DMS114 treated with DMSO at 0.1 percent for 48 hours (cell line): ENCODE measurements at regions not wholly inside any gene's neighbourhood (a gene's known extent, or its start where the extent isn't known, plus 50 kb on each side); places are given as distances from the start of the nearest gene placed in this dataset.

Experiments
- DNase-seq: peaks from one replicate; lab custom pipeline; 2025; ENCODE audit not compliant: unreplicated experiment; lab: John Stamatoyannopoulos, UW

- no peak for DNase-seq
These were observed 84.7 kb upstream of the FLRT2 start for GRCh38 chr14:85445151-85445795.

GRCh38 chr14:85447883-85448282 lies 82.1 kb upstream of the FLRT2 start:
- no peak for DNase-seq

DNA sequence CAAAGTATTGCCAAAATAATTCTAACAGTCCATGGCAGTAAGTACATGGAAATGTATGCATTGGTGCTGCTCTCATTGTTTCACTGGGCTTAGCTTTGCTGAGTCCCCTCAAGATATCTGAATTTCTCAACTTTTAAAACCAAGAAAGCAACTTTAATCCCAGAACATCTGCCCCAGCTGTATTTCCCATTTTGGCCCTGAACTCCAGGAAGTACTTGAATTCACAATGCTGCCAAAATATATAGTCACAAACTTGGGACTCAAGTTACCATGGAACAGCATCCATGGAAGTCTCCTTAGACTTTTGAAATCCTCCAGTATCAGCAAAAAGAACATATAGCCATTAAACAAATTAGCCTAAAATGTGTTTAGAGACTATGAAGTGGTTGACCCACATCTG lies 78.5 kb upstream of the FLRT2 start:
- DNase-seq = no peak

DNA sequence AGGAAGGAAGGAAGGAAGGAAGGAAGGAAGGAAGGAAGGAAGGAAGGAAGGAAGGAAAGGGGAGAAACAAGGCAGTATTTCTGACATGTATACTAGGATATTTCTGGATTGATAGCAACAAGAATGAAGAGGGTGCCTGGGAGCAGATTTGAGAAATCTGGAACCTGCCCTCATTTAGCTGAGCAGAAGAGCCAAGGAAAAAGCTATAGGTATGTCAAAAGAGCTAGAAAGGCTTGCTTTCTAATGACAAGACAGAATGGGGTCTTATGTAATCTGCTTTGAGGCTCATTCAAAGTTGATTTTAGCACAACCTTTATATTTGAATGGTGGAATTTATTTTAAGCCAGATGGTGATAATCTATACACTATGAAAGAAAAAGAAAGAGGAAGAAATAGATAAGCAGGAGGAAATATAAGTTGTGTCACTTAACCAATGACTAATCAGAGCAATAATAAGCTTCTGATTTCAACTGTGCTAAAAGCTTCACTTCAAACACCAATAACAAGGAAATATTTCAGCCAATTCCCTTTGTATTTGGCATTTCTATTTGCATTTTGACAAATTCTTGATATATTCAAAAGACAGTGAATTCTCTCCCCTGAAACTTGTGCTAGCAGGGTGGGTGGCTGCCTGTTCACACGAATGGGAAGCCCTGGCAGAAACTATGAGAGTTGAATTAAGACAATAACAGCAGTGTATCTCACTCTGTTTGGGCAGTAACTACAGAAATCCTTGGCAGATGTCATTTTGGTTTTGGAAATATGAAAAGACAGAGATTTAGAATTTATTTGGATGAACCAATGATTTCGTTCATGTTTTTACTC lies 76.3 kb upstream of the FLRT2 start:
- no peak for DNase-seq

- no peak for DNase-seq
These were observed 75.6 kb upstream of the FLRT2 start for GRCh38 chr14:85454226-85454813.

GRCh38 chr14:85459361-85460000 lies 70.5 kb upstream of the FLRT2 start:
- no peak for DNase-seq

- DNase-seq = no peak
These were observed 68.4 kb upstream of the FLRT2 start for GRCh38 chr14:85461432-85462133.

DNA sequence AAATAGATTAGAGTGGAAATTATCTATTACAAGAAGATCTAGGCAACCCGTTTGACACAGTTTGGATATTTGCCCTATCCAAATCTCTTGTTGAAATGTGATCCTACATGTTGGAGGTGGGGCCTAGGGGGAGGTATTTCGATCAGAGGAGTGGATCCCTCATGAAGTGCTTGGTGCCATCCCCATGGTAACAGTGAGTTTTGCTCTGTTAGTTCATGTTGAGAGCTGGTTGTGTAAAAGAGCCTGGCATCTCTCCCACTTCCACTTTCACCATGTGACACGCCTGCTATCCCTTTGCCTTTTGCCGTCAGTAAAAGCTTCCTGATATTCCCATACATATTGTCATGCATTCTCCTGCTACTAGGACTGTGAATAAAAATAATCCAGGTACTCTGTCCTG lies 66.4 kb upstream of the FLRT2 start:
- DNase-seq = no peak

DNA sequence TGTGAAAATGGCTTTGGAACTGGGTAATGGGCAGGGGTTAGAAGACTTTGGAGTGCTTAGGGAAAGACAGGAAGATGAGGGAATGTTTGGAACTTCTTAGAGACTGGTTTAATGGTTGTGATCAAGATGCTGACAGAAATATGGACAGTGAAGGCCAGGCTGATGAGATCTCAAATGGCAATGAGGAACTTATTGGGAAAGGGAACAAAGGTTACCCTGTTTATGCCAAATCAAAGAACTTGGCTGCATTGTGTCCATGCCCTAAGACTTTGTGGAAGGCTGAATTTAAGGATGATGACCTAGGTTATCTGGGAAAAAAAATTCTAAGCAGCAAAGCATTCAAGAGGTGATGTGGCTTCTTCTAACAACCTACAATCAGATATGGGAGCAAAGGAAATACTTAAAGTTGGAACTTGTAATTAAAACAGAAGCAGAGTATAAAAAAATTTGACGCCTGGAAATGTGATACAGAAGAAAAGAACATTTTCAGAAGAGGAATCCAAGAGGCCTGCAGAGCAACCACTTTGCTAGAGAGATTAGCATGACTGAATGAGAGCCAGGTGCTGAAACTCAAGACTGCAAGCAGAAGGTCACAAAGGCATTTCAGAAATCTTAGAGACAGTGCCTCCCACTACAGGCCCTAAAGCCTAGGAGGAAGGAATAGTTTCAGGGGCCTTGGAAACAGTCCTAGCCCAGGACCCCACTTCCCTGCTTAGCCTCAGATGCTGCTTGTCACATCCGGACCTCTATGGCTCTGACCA lies 65.6 kb upstream of the FLRT2 start:
- DNase-seq = no peak

GRCh38 chr14:85466678-85467077 lies 63.3 kb upstream of the FLRT2 start:
- DNase-seq = no peak

GRCh38 chr14:85468816-85469215 lies 61.1 kb upstream of the FLRT2 start:
- DNase-seq = no peak

GRCh38 chr14:85471156-85471555 lies 58.8 kb upstream of the FLRT2 start:
- no peak for DNase-seq

GRCh38 chr14:85471744-85472143 lies 58.2 kb upstream of the FLRT2 start:
- DNase-seq = no peak

DNA sequence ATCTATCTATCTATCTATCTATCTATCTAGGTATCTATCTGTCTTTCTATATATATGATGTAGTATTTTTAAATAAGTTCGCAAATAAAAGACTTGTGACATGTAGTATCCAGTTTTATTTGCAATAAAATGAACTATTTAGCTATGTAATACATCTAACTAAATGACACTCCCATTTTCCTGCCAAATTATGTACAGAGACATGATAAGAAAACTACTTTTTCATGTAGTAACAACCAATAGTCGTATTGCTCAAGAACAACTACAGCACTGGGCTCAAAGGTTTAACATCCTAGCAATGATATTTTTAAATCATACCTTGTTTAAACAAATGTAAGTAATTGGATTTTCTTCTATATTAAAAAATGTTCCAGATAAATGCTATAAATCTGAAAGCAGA lies 55.5 kb upstream of the FLRT2 start:
- DNase-seq = no peak

- no peak for DNase-seq
These were observed 54.8 kb upstream of the FLRT2 start for GRCh38 chr14:85475113-85475512.

DNA sequence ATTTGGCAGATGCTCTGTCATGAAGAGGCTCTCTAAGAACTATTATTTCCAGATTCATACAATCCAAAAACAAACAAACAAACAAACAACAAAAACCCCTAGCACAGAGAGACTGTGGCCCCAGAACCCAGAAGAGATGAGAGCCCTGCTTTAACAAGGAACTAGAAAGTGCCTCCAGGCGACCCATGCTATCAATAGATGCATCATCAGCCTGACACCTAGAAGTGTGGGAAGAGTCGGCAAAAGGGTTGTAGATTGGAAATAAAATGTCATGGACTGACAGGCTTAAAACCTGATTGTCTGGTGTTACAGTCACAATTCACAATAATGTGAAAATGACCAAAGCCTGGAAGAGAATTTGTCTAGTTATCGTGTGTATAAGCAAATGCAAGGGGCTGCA lies 50.6 kb upstream of the FLRT2 start:
- DNase-seq = no peak

- DNase-seq = no peak
These were observed 50.2 kb upstream of the FLRT2 start for GRCh38 chr14:85479771-85480170.
